GM23338 (cell line): ENCODE measurements at regions not wholly inside any gene's neighbourhood (a gene's known extent, or its start where the extent isn't known, plus 50 kb on each side); places are given as distances from the start of the nearest gene placed in this dataset.

ENCODE experiments used
- ATAC-seq: fragments of 200-7000 bp; cut with Tn5 transposase; 3 replicates; pipeline ENCODE4 v1.9.1; 2020
- DNase-seq: peaks from one replicate; pipeline ENCODE4 v3.0.0-alpha.2; 2015; ENCODE audit warnings: low spot score
- H2AFZ ChIP-seq: fragments of 200-600 bp; sonication (generic); 2 replicates; pipeline ENCODE4 v1.8.0; 2016; ENCODE audit warnings: antibody characterized with exemption, mild to moderate bottlenecking, moderate library complexity
- H3F3A ChIP-seq: fragments of 200-600 bp; sonication (generic); replicated peaks from 2 replicates; pipeline ENCODE4 v1.8.0; 2017; ENCODE audit warnings: antibody characterized with exemption, mixed run types, low read depth
- H3K27ac ChIP-seq: fragments of 200-600 bp; sonication (generic); 2 replicates; pipeline ENCODE4 v1.6.1; 2016; ENCODE audit warnings: low read depth
- H3K27me3 ChIP-seq: fragments of 200-600 bp; sonication (generic); 2 replicates; pipeline ENCODE4 v1.8.0; 2016; ENCODE audit warnings: mild to moderate bottlenecking, mixed run types, moderate library complexity; ENCODE audit not compliant: insufficient read depth
- H3K36me3 ChIP-seq: fragments of 200-600 bp; sonication (generic); 2 replicates; pipeline ENCODE4 v1.8.0; 2016; ENCODE audit warnings: mild to moderate bottlenecking; ENCODE audit not compliant: insufficient read depth
- H3K4me1 ChIP-seq: fragments of 200-600 bp; sonication (generic); 2 replicates; pipeline ENCODE4 v1.8.0; 2016; ENCODE audit warnings: mild to moderate bottlenecking, moderate library complexity; ENCODE audit not compliant: insufficient read depth
- H3K4me2 ChIP-seq: fragments of 200-600 bp; sonication (generic); 2 replicates; pipeline ENCODE4 v1.7.1; 2017; ENCODE audit warnings: mixed run types
- H3K4me3 ChIP-seq: fragments of 200-600 bp; sonication (generic); 2 replicates; pipeline ENCODE4 v1.6.1; 2016; ENCODE audit warnings: mixed run types
- H3K79me2 ChIP-seq: fragments of 200-600 bp; sonication (generic); replicated peaks from 2 replicates; pipeline ENCODE4 v1.8.0; 2017; ENCODE audit warnings: mild to moderate bottlenecking; ENCODE audit not compliant: insufficient read depth
- H3K9me2 ChIP-seq: fragments of 200-600 bp; sonication (generic); 2 replicates; pipeline ENCODE4 v1.8.0; 2017; ENCODE audit not compliant: insufficient read depth
- H4K20me1 ChIP-seq: fragments of 200-600 bp; sonication (generic); replicated peaks from 2 replicates; pipeline ENCODE4 v1.8.0; 2017; ENCODE audit warnings: mild to moderate bottlenecking; ENCODE audit not compliant: insufficient read depth
- H3K27ac Mint-ChIP-seq: 2 replicates; pipeline ENCODE4 v1.8.0; 2020; ENCODE audit warnings: inconsistent platforms, mild to moderate bottlenecking, moderate library complexity, mixed read lengths
- H3K27me3 Mint-ChIP-seq: 3 replicates; pipeline ENCODE4 v1.8.0; 2022; ENCODE audit warnings: low read depth, mild to moderate bottlenecking, moderate library complexity, mixed read lengths, inconsistent platforms; ENCODE audit not compliant: insufficient read depth, poor library complexity
- H3K36me3 Mint-ChIP-seq: 3 replicates; pipeline ENCODE4 v1.8.0; 2021; ENCODE audit warnings: low read depth, mild to moderate bottlenecking, inconsistent platforms, moderate library complexity, mixed read lengths
- H3K4me1 Mint-ChIP-seq: 3 replicates; pipeline ENCODE4 v1.8.0; 2020; ENCODE audit warnings: mild to moderate bottlenecking, inconsistent platforms, mixed read lengths
- H3K4me3 Mint-ChIP-seq: 3 replicates; pipeline ENCODE4 v1.8.0; 2021; ENCODE audit warnings: moderate library complexity, mild to moderate bottlenecking, inconsistent platforms, mixed read lengths
- H3K9me3 Mint-ChIP-seq: 3 replicates; pipeline ENCODE4 v1.8.0; 2020; ENCODE audit warnings: moderate library complexity, mild to moderate bottlenecking, inconsistent platforms, mixed read lengths
- CREB1 ChIP-seq: fragments of 250-450 bp; sonication (Bioruptor Pico); IDR thresholded peaks from 2 replicates; pipeline ENCODE4 v1.5.0; 2020; ENCODE audit warnings: low read depth, mild to moderate bottlenecking, moderate library complexity
- ETS1 ChIP-seq: IDR thresholded peaks from 2 replicates; pipeline ENCODE4 v1.6.1; 2016; ENCODE audit warnings: antibody characterized with exemption
- EZH2 ChIP-seq: fragments of 200-600 bp; sonication (generic); IDR thresholded peaks from one replicate; pipeline ENCODE4 v1.8.0; 2017; ENCODE audit warnings: antibody characterized with exemption, mild to moderate bottlenecking, low read depth; ENCODE audit not compliant: unreplicated experiment
- EZH2phosphoT487 ChIP-seq: fragments of 200-600 bp; sonication (generic); IDR thresholded peaks from one replicate; pipeline ENCODE4 v1.8.1; 2018; ENCODE audit warnings: antibody characterized with exemption; ENCODE audit not compliant: unreplicated experiment
- JUNB ChIP-seq: IDR thresholded peaks from one replicate; pipeline ENCODE4 v1.6.1; 2016; ENCODE audit warnings: antibody characterized with exemption; ENCODE audit not compliant: unreplicated experiment
- NANOG ChIP-seq: IDR thresholded peaks from 2 replicates; pipeline ENCODE4 v1.6.1; 2016; ENCODE audit warnings: antibody characterized with exemption, borderline replicate concordance
- POLR2AphosphoS5 ChIP-seq: IDR thresholded peaks from 2 replicates; pipeline ENCODE4 v1.6.1; 2016; ENCODE audit warnings: antibody characterized with exemption, low read depth
- ZNF331 ChIP-seq: fragments of 250-450 bp; sonication (Bioruptor Pico); IDR thresholded peaks from 2 replicates; pipeline ENCODE4 v1.5.0; 2020; ENCODE audit warnings: low read depth, mild to moderate bottlenecking, moderate library complexity
- TF ChIP-seq, protein P1 (sequence below): fragments of 250-450 bp; sonication (Bioruptor Pico); IDR thresholded peaks from 2 replicates; pipeline ENCODE4 v1.5.0; 2020; ENCODE audit warnings: mild to moderate bottlenecking, moderate library complexity
- TF ChIP-seq, protein P2 (sequence below), 2 experiments: fragments of 200-600 bp in 1 of 2; sonication (generic) in 1 of 2; conservative IDR thresholded peaks; 2 replicates each; pipeline versions ENCODE4 v1.5.1 to v1.6.1; 2016 to 2017; ENCODE audit warnings: antibody characterized with exemption in 2 of 2, low read depth in 2 of 2, mild to moderate bottlenecking in 2 of 2, moderate library complexity in 1 of 2

DNA sequence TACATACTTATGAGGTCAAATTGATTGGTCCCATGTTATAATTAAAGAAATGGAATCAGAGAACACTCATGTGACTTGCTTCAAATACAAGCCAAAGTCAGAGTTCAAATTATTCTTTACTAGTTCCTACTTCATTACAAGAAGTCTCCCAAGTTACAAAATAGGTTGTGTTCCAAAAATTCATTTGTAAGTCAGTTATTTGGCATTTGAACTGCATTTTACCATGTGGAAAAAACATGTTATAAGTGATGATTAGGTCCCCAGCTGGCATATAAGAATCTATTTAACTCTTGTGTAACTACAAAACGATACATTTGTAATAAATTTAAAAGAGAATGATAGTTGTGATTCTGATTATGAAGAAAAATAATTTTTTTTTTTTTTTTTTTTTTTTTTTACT is 124.1 kb downstream of the DISP1 start (continued):
- TF ChIP-seq, protein P1, sequence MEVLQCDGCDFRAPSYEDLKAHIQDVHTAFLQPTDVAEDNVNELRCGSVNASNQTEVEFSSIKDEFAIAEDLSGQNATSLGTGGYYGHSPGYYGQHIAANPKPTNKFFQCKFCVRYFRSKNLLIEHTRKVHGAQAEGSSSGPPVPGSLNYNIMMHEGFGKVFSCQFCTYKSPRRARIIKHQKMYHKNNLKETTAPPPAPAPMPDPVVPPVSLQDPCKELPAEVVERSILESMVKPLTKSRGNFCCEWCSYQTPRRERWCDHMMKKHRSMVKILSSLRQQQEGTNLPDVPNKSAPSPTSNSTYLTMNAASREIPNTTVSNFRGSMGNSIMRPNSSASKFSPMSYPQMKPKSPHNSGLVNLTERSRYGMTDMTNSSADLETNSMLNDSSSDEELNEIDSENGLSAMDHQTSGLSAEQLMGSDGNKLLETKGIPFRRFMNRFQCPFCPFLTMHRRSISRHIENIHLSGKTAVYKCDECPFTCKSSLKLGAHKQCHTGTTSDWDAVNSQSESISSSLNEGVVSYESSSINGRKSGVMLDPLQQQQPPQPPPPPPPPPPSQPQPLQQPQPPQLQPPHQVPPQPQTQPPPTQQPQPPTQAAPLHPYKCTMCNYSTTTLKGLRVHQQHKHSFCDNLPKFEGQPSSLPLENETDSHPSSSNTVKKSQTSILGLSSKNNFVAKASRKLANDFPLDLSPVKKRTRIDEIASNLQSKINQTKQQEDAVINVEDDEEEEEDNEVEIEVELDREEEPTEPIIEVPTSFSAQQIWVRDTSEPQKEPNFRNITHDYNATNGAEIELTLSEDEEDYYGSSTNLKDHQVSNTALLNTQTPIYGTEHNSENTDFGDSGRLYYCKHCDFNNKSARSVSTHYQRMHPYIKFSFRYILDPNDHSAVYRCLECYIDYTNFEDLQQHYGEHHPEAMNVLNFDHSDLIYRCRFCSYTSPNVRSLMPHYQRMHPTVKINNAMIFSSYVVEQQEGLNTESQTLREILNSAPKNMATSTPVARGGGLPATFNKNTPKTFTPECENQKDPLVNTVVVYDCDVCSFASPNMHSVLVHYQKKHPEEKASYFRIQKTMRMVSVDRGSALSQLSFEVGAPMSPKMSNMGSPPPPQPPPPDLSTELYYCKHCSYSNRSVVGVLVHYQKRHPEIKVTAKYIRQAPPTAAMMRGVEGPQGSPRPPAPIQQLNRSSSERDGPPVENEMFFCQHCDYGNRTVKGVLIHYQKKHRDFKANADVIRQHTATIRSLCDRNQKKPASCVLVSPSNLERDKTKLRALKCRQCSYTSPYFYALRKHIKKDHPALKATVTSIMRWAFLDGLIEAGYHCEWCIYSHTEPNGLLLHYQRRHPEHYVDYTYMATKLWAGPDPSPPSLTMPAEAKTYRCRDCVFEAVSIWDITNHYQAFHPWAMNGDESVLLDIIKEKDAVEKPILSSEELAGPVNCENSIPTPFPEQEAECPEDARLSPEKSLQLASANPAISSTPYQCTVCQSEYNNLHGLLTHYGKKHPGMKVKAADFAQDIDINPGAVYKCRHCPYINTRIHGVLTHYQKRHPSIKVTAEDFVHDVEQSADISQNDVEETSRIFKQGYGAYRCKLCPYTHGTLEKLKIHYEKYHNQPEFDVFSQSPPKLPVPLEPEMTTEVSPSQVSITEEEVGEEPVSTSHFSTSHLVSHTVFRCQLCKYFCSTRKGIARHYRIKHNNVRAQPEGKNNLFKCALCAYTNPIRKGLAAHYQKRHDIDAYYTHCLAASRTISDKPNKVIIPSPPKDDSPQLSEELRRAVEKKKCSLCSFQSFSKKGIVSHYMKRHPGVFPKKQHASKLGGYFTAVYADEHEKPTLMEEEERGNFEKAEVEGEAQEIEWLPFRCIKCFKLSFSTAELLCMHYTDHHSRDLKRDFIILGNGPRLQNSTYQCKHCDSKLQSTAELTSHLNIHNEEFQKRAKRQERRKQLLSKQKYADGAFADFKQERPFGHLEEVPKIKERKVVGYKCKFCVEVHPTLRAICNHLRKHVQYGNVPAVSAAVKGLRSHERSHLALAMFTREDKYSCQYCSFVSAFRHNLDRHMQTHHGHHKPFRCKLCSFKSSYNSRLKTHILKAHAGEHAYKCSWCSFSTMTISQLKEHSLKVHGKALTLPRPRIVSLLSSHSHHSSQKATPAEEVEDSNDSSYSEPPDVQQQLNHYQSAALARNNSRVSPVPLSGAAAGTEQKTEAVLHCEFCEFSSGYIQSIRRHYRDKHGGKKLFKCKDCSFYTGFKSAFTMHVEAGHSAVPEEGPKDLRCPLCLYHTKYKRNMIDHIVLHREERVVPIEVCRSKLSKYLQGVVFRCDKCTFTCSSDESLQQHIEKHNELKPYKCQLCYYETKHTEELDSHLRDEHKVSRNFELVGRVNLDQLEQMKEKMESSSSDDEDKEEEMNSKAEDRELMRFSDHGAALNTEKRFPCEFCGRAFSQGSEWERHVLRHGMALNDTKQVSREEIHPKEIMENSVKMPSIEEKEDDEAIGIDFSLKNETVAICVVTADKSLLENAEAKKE (CRISPR knock-in tag) = no peak
- TF ChIP-seq EZH2phosphoT487 = no peak
- no peak for TF ChIP-seq JUNB
- TF ChIP-seq POLR2AphosphoS5 = no peak
- TF ChIP-seq, protein P2, sequence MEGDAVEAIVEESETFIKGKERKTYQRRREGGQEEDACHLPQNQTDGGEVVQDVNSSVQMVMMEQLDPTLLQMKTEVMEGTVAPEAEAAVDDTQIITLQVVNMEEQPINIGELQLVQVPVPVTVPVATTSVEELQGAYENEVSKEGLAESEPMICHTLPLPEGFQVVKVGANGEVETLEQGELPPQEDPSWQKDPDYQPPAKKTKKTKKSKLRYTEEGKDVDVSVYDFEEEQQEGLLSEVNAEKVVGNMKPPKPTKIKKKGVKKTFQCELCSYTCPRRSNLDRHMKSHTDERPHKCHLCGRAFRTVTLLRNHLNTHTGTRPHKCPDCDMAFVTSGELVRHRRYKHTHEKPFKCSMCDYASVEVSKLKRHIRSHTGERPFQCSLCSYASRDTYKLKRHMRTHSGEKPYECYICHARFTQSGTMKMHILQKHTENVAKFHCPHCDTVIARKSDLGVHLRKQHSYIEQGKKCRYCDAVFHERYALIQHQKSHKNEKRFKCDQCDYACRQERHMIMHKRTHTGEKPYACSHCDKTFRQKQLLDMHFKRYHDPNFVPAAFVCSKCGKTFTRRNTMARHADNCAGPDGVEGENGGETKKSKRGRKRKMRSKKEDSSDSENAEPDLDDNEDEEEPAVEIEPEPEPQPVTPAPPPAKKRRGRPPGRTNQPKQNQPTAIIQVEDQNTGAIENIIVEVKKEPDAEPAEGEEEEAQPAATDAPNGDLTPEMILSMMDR (conservative IDR thresholded peaks at IDR 0.05; ENCODE audit: low read depth in 2 of 2) = no peak
- no peak for TF ChIP-seq ETS1
- TF ChIP-seq EZH2 = no peak

DNA sequence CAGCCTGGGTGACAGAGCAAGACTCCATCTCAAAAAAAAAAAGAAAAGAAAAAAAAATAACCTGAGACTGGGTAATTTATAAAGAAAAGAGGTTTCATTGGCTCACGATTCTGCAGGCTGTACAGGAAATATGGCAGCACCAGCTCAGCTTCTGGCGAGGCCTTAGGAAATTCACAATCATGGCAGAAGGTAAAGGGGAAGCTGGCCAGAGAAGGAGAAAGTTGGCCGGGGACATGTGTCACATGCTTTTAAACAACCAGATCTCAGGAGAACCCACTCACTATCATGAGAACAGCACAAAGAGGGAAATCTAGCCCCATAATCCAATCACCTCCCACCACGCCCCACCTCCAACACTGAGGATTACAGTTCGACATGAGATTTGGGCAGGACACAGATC is 125.3 kb downstream of the DISP1 start:
- Histone ChIP-seq H3K4me2 (no peak overlapping the region), H3K79me2 (no peaks in the 10 kb centered on the region), H3K36me3 (no peaks in the 10 kb centered on the region), H4K20me1 (no peaks in the 10 kb centered on the region), H3K27ac (no peak overlapping the region), H3F3A (no peaks in the 10 kb centered on the region), H3K4me3 (no peak overlapping the region), H2AFZ (no peak overlapping the region), H3K9me2 (no peaks in the 10 kb centered on the region), H3K27me3 (no peaks in the 10 kb centered on the region), H3K4me1 (no peaks in the 10 kb centered on the region; the same call in 1 of the 2 replicates)
- no peaks in the 10 kb centered on the region; the same call in 2 of the 3 replicates for H3K36me3 Mint-ChIP-seq
- H3K4me1 Mint-ChIP-seq = peaks cover 15% of the 10 kb centered on the region
- H3K4me3 Mint-ChIP-seq = no peak overlapping the region
- DNase-seq = no peak
- no peaks in the 10 kb centered on the region for H3K27me3 Mint-ChIP-seq
- no peaks in the 10 kb centered on the region for H3K9me3 Mint-ChIP-seq
- no peak for TF ChIP-seq ZNF331
- no peak for TF ChIP-seq EZH2phosphoT487
- no peak for TF ChIP-seq CREB1
- no peak for TF ChIP-seq EZH2
- no peak for TF ChIP-seq NANOG
- TF ChIP-seq ETS1 = no peak
- ATAC-seq = no peak
- peak overlapping the region; percentile 8; the same call in 1 of the 2 replicates for H3K27ac Mint-ChIP-seq
